Stimulated activated CD4-positive, alpha-beta T cell treated with anti-CD3 and anti-CD28 coated beads, TNF-alpha, amount 100 ng/mL, for 1 hour (primary cell): ENCODE measurements at regions not wholly inside any gene's neighbourhood (a gene's known extent, or its start where the extent isn't known, plus 50 kb on each side); places are given as distances from the start of the nearest gene placed in this dataset.
"Not testable (repeated sequence)": the region's sequence is repeated elsewhere in the genome, so short reads cannot be mapped to it uniquely, and the experiment has no call there.

Source experiments
- DNase-seq, 3 donors: peaks; one replicate each; pipeline ENCODE4 v3.0.0-alpha.2; 2020; ENCODE audit warnings: low read depth in 3 of 3, low spot score in 1 of 3

DNA sequence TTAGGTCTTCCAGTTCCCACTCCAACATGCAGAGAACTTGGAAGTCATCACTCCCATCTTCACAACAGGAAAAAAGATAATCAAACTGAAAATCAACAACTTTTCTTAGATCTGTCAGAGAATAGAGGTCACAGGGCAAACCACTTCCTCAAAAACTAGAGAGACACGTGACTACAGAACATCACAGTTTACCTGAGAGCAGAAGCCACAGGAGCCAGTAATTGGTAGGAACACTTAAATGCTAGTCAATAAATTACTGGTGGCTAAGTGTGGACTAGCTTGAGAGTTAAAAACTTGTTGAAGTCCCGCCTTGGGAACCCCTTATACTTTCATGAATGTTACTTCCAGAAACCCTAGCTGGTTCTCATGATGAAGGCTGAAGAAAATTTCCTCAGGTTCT is 81.1 kb downstream of the THSD1 start:
- DNase-seq: not testable (repeated sequence)

GRCh38 chr13:52319876-52320275 is 86.1 kb downstream of the THSD1 start:
- DNase-seq: no peak

DNA sequence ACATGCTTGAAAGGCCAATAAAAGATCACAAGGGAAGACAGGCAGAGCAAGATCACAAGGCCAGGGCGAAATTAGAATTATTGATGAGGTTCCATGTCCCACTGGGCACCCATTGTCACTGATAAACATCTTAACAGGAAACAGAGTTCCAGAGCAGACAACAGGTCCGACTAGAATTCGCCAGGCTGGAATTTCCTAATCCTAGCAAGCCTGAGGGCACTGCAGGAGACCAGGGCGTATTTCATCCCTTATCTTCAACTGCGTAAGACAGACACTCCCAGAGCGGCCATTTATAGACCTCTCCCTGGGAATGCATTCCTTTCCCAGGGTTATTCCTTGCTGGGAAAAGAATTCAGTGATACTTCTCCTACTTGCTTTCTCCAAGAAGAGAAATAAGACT is 96.1 kb downstream of the THSD1 start:
- DNase-seq: not testable (repeated sequence)

GRCh38 chr13:52306336-52306735 is 99.6 kb downstream of the THSD1 start:
- DNase-seq: not testable (repeated sequence)

DNA sequence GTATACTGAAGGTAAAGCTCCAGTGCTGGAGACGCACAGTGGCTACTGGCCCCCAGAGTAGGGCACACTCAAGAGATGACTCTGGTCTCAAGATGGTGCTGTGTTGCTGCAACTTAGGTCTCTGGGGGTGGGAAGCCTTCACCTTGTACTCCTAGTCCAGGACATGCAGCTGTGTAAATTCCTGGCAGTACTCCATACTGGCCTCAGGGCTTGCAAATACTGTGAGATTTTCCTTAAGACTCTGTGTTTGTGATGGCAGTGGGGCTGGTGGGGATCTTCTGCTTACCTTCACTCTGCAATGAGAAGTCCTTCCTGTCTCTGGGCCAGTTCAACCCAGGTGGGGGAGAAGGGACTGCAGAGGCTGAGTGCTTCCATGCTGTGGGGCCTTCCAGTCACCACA is 102.9 kb downstream of the THSD1 start:
- DNase-seq: not testable (repeated sequence)

DNA sequence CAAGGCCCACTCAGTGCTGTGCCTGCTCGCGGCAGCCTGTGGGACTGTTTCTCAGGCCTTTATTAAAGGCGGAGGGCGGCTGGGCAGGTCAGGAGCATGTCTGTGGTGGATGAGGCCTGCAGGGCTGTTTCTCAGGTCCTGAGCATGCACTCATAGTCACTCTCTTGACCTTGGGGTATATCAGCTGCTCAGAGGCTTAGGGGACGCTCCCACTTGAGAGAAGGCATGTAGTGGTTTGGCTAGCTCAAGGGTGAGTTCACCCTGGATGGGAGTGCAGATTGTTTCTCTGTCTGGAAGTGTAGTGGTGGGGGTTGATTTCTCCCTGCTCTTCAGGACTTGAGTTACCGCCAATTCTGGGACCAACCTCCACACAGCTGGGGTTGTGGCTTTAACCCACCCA is 103.3 kb downstream of the THSD1 start:
- DNase-seq: not testable (repeated sequence)

- not testable (repeated sequence) for DNase-seq
These were observed 104.1 kb downstream of the THSD1 start for GRCh38 chr13:52301810-52302400.

- DNase-seq: not testable (repeated sequence)
These were observed 107.8 kb downstream of the THSD1 start for GRCh38 chr13:52298079-52298661.

- DNase-seq: not testable (repeated sequence)
These were observed 117.1 kb downstream of the THSD1 start for GRCh38 chr13:52288891-52289290.

GRCh38 chr13:52281387-52281786 is 122.0 kb upstream of the NEK3 start:
- not testable (repeated sequence) for DNase-seq

DNA sequence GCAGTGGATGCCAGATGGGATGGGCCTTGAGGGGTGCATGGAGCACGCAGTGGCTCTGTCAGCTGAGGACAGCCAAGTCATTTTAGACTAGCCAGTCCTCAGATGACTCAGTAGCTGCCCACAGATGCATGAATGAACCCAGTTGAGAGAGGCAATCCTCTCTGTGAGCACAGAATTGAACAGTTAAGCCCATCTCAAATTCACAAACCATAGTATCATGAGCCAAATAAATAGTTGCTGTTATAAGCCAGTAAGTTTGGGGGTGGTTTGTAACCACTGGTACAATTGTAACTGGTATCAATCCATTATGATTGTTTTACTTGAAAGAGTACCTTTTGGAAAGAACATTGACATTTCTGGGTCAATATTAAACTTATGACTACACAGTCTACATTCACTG is 120.0 kb upstream of the NEK3 start:
- DNase-seq: not testable (repeated sequence)

GRCh38 chr13:52254299-52254698 is 94.9 kb upstream of the NEK3 start:
- not testable (repeated sequence) for DNase-seq

GRCh38 chr13:52240752-52241151 is 81.4 kb upstream of the NEK3 start:
- DNase-seq: not testable (repeated sequence)

GRCh38 chr13:52235900-52236595 is 76.7 kb upstream of the NEK3 start:
- peak in 1 of 3 donors; percentile 9 for DNase-seq

GRCh38 chr13:52234928-52235327 is 75.5 kb upstream of the NEK3 start:
- not testable (repeated sequence) for DNase-seq

GRCh38 chr13:52223063-52223462 is 63.7 kb upstream of the NEK3 start:
- not testable (repeated sequence) for DNase-seq

- DNase-seq: not testable (repeated sequence)
These were observed 54.5 kb upstream of the NEK3 start for GRCh38 chr13:52213920-52214319.

- not testable (repeated sequence) for DNase-seq
These were observed 53.5 kb upstream of the NEK3 start for GRCh38 chr13:52212886-52213285.

DNA sequence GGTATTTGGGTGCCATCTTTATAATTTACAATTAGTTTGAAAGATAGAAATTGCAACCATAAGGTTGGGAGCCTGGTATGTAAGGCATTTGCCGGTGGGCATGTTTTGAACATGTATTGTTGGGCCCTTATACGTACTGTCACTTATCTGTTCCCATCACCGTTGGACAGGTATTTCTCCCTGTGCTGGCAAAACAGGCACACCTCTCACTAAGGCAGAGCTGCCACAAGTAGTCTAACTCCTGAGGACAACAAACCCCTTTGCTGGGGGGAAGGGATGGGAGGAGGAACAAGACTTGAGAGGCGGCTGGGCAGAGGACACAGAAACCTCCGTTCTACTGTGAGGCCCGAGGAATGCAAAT is 52.0 kb upstream of the NEK3 start:
- DNase-seq: not testable (repeated sequence)

- not testable (repeated sequence) for DNase-seq
These were observed 51.4 kb upstream of the NEK3 start for GRCh38 chr13:52210564-52211415.
